GM12873 (cell line): ENCODE measurements at regions not wholly inside any gene's neighbourhood (a gene's known extent, or its start where the extent isn't known, plus 50 kb on each side); places are given as distances from the start of the nearest gene placed in this dataset.

Source experiments
- TF ChIP-seq, protein P1 (sequence below): IDR thresholded peaks from 2 replicates; pipeline ENCODE4 v1.5.1; 2012; ENCODE audit warnings: low read depth, mild to moderate bottlenecking, moderate library complexity, low read length, control low read depth; ENCODE audit not compliant: insufficient read depth; ENCODE audit errors: missing control alignments

DNA sequence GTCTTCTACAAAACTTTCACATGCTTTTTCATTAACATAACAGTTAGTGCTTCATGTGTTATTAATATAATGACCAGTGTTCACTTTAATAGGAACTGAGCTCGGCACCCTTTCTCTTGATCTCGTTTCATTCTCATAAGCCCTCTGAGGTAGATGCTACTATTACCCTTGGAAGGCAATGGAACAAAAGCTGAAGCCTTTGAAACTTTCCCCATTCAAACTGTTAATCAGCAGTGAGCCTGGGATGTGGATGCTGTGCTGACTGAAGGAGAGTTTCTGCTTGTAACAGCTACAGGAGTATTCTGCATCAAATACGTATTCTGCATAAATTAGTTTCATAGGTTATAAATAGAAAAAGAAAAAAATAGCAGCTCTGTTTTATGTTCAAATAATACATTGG, 904.0 kb upstream of the CDH2 start:
- TF ChIP-seq, protein P1, sequence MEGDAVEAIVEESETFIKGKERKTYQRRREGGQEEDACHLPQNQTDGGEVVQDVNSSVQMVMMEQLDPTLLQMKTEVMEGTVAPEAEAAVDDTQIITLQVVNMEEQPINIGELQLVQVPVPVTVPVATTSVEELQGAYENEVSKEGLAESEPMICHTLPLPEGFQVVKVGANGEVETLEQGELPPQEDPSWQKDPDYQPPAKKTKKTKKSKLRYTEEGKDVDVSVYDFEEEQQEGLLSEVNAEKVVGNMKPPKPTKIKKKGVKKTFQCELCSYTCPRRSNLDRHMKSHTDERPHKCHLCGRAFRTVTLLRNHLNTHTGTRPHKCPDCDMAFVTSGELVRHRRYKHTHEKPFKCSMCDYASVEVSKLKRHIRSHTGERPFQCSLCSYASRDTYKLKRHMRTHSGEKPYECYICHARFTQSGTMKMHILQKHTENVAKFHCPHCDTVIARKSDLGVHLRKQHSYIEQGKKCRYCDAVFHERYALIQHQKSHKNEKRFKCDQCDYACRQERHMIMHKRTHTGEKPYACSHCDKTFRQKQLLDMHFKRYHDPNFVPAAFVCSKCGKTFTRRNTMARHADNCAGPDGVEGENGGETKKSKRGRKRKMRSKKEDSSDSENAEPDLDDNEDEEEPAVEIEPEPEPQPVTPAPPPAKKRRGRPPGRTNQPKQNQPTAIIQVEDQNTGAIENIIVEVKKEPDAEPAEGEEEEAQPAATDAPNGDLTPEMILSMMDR, result no peak

GRCh38 chr18:29078273-29078672, 901.3 kb upstream of the CDH2 start:
- TF ChIP-seq, protein P1, result no peak

- TF ChIP-seq, protein P1, result no peak
These were observed 900.4 kb upstream of the CDH2 start for GRCh38 chr18:29077344-29077743.

DNA sequence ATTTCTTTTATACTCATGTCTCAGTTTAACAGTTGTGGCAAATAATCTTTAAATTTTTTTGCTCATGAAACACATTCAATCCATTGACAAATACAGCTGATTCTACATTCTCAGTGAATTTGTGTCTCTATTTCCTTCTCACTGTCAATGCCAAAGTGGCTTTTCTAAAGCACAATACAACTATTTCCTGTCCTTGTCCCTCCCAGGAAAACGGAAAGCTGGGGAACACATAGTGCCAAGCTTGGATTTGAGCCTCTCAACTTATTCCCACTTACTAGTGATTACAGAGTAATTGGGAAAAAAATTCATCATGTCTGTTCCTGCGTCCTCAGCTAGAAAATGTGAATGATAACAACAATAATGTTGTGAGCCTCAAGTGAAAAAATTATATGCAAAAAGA, 899.7 kb upstream of the CDH2 start:
- TF ChIP-seq, protein P1, result no peak

DNA sequence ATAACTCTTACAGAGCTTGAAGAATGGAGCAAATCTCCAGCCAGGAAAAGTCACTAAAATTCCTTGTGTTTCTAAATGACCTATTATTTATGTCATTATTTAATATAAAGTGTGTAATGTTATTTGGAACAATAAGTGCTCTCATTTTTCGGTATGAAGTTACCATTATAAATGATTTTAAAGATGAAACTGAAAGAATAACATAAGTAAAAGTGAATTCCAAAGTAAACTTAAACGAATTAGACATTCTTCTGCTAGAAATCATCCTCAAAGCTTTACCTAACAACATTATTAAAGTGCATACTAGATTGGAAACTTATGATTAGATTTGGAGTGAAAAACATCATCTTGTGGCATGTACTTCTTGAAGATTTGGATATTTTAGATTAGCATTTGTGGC, 897.2 kb upstream of the CDH2 start:
- TF ChIP-seq, protein P1, result no peak

DNA sequence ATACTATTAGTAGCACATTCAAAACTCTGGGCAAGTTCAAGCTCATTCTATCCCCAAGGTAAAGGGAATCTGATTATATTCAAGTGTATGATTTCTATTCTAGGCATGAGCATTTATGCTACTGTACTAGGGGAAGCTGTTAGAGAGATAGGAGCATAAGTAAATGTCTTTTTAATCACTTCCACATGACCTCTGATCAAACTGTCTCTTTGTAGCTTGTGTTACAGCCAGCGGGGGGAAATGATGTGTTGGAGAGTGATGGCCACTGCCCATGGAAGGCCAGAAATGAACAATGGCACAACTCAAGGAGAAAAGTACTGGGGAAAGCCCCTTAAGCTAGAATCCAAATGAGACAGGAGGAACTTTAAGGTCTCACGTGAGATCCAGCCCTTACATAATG, 894.9 kb upstream of the CDH2 start:
- TF ChIP-seq, protein P1, result no peak

DNA sequence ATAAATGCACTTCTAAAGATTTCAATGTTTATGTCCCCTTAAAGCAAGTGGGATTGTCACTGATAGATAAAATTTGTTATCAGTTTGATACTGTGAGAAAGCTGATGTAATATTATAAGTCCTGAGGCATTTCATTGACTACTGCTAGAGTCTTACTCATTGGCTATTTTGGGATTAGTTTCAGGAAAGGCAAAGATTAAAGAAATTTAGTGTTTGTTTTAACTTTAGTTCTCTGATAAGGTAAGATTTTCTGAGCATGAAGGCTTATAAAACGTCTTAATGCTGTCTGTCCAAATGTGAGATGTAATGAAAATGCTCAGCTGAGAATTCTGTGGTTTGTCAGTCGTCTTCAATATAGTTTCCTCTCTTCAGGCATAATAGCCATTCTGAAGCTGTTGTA, 886.4 kb upstream of the CDH2 start:
- TF ChIP-seq, protein P1, result no peak
